CD4-positive, alpha-beta T cell treated with Interleukin-17A for 4 hours (primary cell): ENCODE measurements at regions not wholly inside any gene's neighbourhood (a gene's known extent, or its start where the extent isn't known, plus 50 kb on each side); places are given as distances from the start of the nearest gene placed in this dataset.

Experiments used
- DNase-seq: peaks from one replicate; pipeline ENCODE4 v3.0.0-alpha.2; 2020; ENCODE audit warnings: mixed read lengths

GRCh38 chrX:13142891-13143290 lies 98.5 kb upstream of the FAM9C start:
- no peak for DNase-seq

DNA sequence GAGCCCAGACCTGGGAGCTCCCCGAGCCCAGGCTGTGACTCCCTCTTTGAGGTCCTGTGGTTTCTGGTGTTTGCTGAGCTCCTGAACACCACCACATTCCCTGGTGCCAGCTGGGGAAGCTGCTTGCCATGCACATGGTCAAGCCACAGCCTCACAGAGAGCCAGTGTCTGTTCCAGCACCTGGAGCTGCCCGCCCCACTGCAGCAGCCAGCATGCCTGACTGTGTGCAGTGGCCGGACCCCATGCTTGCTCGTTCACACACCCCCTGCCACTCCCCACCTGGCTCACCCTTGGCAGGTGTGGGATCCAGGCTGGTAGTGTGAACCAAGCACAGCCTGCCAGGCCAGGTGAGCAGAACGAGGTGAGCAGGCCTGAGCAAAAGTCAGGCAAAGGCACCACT lies 95.6 kb upstream of the FAM9C start:
- no peak for DNase-seq

DNA sequence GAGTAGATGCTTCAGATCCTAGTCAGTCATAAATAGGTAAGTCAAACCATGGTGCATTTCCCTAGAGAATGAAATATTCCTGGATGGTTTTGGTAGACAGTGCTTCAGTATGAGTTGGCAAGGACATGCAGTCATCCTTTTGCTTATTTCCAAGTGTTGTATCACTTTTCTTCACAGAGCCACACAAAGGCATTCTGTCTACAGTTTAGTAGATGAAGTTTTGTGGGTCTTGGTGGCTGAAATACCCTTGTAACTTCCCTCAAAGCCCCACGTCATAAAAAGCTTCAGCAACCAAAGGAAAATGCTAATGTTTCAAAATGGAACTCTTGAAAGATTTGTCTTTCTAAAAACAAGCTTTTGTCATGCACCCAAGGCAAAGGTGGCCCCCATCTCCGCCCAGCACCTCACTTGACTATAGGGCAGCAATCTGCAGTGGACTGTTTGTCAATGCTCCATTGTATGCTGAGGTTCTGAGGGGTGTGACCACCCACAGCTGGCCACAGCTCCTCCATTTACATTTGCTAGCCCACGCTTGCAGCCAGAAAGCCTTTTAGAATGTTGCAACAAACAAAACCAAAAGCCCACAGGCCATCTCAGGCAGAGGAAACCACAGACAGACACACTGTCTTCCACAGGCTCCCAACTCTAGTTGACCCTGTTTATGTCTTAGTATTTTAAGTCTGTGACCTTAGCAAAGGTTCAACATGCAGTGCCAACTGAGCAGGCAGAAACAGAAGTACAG lies 87.1 kb upstream of the FAM9C start:
- peak; percentile 37 for DNase-seq

- DNase-seq: no peak
Observed at GRCh38 chrX:13130816-13131215, 86.4 kb upstream of the FAM9C start.

DNA sequence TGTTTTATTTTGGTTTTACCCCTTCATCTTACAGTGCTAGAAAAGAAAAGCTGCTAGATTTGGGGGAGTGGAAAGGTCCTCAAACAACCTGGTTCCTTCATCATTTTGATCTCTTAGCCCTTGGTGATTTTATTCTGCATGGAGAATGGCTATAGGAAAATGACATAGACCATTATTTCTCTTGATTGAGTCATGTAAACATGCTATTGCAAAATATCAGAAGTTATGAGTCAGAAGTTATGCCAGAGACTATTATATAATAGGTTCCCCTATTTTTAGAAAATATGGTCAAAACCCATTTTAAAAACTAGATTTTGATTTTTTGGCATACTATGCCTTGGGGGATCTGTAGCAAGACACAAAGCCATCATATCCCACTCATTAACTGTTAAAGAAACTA lies 83.7 kb upstream of the FAM9C start:
- no peak for DNase-seq

DNA sequence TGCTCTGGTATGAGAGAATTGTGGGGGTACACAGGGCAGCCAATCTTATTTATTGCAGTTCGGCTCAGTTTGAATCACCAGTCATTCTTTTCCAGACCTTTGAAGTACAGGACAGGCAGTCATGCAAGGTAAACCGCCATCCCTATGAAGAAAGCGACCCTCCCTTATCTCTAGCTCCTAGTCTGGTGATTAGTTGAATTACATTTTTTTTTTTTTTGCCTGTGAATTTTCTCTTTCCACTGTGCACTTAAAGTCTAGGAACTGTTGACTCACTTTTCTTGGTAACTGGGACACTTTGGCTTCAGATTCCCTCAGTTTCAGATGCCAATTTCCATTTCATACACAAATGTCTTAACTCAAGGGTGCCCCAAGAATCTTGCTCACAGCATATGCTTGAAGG lies 82.4 kb upstream of the FAM9C start:
- DNase-seq: no peak

DNA sequence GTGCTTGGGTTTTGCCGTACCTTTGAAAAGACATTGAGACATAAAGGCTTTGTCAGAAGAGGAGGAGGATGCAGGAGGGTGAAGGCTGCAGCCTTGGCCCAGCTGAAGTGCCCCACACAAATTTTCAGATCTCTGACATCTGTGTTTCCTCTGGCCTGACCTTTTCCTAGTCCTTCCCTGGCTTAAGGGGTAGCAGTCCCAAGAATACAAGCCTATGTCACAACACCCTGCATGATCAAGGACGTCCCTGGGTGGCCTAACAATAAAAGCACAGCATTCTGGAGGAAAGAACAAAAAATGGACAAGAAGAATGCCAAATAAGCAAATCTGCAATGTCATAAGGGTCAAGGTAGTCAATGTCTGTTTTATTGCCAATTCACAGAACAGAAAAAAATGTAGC lies 80.8 kb upstream of the FAM9C start:
- DNase-seq: no peak

DNA sequence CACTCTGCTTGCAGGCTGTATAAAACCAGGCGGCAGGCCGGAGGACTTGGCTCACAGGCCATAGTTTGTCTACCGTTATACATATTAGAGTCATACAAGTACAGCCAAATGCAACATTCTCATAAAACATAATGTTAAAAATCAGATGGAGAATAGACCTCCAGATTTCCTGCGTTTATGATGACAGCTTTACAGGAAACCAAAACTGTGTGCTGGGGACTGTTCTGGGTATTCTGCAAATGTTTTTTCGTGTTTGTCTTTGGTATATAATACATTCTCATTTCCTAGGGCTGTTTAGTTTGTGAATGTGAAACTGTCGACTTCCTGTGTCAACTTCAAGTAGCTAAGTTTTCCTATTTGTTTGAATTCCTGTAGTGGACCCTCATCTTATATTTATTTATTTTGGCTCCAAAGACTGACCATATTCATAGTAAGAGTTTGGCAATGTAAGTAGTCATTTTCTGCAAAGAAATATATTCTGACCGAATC lies 79.5 kb upstream of the FAM9C start:
- peak; percentile 9 for DNase-seq

- DNase-seq: no peak
Observed at GRCh38 chrX:13123247-13123856, 78.9 kb upstream of the FAM9C start.

DNA sequence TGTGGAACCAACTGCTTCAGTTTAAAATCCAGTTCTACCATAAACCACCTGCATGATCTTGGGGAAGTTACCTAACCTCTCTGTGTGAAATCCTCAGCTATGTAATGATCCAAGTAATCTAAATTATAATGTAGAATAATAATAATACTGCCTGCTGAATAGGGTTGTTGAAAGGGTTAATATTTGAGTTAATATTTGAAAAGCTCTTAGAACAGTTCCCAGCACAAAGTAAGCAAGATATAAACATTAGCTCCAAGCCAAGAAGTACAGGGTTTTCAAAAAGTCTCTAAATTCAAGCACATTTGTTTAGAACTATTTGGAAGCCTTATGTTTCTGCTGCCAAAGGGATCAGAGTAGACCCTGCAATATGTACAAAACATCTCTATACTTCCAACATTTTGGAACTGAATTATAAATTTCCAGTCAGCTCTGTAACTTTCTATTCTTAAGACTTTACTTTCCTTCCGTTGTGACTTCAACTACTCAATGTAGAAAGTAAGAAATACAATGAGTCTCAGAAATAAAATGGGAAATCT lies 76.7 kb upstream of the FAM9C start:
- no peak for DNase-seq

GRCh38 chrX:13120017-13120416 lies 75.6 kb upstream of the FAM9C start:
- no peak for DNase-seq

DNA sequence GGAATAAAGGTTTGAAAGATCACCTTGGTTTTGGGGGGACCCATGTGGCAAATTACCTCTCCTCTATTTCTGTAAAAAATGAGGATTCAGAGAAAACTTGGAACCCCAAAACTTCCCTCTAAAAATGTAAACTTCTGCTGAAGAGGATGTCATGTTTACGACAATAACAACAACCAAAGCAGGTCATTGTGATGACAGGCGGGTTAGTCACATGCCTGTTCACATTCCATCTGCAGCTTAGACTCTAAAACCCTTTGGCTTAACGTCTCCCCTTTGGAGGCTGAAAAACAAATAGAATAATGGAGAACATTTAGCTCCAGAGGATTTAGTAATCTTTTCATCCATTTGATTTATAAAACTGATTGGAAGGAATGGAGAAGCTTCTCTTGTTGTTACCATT lies 75.0 kb upstream of the FAM9C start:
- no peak for DNase-seq

DNA sequence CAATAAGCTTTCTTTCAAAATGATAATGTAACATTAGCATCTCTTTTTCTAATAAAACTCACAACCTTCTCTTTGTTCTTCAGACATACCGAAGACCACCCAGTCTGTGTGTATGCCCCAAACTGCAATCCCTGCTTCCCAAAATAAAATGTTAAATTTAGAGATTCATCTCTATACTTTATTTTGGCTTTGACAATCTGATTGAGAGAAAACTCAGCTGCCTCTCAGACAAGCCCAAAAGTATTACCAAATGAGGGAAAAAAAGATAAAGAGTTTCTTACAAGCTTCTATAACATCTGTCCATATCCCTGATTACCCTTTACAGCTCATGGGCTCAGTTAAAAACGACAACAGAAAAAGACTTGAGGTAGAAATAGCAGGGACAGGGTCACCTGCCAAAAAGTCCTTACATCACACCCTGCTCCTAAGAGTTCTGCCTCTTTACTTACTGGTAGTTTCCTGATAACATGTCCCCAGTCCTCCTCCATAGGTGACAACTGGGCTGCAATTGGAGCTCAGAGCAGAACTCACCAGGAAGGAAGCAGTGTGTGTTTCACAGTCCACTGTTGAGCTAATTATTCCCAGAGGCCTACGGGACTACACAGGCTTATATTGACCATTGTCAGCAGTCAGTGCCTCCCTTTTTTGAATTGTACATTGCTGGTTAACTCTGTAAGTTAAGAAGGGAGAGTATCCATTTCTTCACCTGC lies 70.9 kb upstream of the FAM9C start:
- DNase-seq: no peak

DNA sequence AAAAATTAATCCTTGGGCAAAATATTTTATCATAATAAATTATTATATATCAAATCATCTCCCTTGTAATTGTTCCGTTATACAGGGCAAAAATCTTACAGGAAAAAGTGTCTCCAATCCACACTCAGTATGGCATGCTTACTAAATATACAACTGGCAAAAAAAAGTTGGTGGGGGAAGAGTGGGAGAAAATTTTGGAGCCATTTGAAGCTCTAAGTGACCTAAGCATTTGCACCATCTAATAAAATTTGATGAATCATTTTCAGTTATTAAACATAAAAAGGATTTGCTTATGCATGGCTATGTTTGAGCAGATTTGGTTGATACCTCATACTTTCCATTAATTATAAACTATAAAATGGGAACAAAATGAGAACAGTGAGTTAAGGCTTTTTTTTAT lies 68.1 kb upstream of the FAM9C start:
- no peak for DNase-seq

DNA sequence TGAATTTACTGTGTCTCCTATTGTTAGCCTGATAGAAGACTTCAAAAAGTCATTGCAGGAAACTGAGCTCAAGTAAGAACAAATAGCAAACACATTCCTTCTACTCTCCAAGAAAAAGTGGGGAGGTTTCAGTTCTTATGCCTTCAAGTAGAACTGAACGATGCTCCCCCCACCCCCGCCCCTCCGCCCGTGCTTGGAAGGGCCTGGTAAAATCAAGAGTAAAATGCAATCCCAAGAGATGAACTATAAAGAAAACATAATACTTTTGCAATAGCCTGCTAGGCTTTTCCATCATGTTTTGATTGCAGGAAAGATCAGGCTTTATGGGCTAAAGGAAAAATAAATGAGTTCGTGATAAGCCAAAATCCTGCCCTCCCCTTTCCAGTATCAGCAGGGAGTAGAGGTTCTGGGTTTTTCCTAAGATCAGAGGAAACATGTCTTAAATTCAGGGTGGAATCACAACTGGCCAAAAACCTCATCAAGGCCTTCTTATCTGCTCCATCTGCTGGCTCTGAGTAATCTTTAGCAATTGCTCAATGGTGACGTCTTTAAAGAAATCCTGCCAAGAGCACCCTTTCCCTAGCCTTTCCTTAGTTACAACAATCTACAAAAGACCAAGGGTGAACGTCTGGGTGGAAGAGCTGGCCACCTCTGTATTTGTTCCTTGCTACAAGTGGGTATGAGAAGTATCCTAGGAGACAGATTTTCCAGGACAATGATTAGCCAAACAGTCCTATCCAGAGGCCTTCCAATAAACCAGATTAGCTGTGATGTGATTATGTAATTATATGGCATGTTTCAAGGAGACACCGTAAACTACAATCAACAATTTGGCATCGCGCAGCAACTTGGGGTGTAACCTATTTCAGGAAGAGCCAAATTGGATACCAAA lies 66.3 kb upstream of the FAM9C start:
- DNase-seq: no peak

DNA sequence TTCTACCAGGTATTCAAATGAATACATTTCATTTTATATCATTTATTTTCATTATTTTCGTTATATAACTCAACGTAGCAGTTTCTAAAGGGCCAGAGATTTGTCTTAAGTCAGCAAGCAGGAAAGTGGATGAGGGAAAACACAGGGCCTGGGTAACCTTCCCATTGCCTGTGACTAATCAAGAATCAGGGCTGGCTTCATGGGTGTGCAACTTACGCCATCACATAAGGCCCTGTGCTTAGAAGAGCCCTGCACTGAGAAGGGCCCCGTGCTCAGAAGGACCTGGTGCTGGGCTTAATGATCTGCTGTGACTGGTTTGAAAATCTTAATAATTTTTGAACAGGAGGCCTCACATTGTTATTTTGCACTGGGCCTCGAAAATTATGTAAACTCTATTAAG lies 65.4 kb upstream of the FAM9C start:
- no peak for DNase-seq

- DNase-seq: no peak
Observed at GRCh38 chrX:13103914-13104274, 59.5 kb upstream of the FAM9C start.

- no peak for DNase-seq
Observed at GRCh38 chrX:13103188-13103913, 58.9 kb upstream of the FAM9C start.

DNA sequence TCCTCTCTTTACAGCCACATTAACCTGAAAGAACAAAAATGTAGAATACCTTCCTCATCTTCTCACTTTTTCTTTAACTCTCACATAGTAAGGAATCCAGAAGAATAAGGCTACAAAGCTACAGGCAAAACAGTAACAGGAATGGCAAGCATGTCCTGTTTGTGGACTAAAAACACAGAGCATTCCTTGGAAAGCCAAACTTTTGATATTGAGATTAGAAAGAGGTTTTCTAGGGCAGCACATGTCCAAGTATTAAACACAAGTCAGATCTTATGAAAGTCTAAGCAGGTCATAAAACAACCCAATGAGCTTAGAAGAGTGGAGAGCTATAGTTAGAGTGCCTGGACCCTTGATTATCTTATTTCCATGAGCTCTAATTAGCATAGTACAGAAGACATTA lies 58.2 kb upstream of the FAM9C start:
- DNase-seq: no peak

DNA sequence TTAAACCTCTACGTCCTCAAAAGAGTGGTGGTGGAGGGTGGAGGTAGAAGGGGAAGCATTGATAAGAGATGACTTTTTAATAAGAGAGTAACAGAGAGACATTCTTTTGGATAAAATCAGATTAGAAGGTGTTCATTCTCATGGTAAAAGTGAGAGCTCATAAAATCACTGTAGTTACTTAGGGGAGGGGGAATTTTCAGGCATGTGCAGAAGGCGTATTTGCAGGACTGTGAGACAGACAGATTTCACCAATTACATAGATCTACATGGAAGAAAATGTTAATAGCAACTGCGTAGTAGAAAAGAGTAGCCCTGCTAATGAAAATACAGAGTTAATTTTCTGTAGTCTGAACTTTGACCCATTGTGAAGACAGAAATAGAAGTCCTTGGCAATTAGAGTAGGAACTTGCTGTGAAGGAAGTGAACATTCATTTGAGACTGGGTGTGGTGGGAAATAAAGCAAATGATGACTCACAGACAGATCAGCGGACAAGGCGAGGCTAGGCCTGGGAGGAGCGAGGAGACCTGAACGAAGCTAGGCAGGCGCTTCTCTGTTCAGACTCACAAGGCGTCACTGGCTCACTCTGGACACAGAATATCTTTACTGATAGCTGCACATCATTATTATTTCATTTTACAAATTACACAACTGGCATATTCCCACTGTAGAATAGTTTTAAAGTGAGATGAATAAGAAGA lies 57.2 kb upstream of the FAM9C start:
- peak; percentile 74 for DNase-seq

DNA sequence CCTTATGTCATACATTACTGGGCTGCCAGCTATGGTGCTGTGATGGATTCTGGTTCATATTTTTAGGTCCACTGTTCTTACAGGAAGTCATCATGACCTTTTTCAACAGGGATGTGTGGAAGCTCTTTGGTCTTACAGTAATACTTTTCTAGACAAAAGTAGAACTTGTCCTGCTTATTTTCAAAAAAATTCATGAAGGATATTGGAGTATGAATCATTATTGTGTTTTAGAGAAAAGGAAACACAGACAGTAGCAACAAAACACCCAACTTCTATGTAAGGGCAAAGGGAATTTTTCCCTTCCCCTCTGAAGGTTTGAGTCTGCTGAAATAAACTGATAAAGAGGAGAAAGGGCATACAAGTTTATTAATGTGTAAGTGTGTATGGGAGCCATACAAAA lies 54.7 kb upstream of the FAM9C start:
- no peak for DNase-seq

GRCh38 chrX:13096728-13097127 lies 52.3 kb upstream of the FAM9C start:
- DNase-seq: no peak
